ENCODE measurements at regions not wholly inside any gene's neighbourhood (a gene's known extent, or its start where the extent isn't known, plus 50 kb on each side); places are given as distances from the start of the nearest gene placed in this dataset.
"Not testable (repeated sequence)": the region's sequence is repeated elsewhere in the genome, so short reads cannot be mapped to it uniquely, and the experiment has no call there.

- DNase-seq = no peak
- H3K27me3 Mint-ChIP-seq (ENCODE audit: unreplicated experiment) = no peaks in the 10 kb centered on the region
- no peak overlapping the region for H3K27ac Mint-ChIP-seq (ENCODE audit: unreplicated experiment)
- H3K4me3 Mint-ChIP-seq (ENCODE audit: unreplicated experiment) = no peak overlapping the region
- H3K9me3 Mint-ChIP-seq (ENCODE audit: unreplicated experiment) = no peaks in the 10 kb centered on the region
- TF ChIP-seq CTCF (IDR thresholded peaks at IDR 0.05; ENCODE audit: partially characterized antibody, unreplicated experiment) = no peak
- no peaks in the 10 kb centered on the region for H3K4me1 Mint-ChIP-seq (ENCODE audit: low read depth, unreplicated experiment)
- no peaks in the 10 kb centered on the region for H3K36me3 Mint-ChIP-seq (ENCODE audit: unreplicated experiment)
Measured at GRCh38 chr6:77089776-77090175, 373.5 kb downstream of the HTR1B start.

GRCh38 chr6:77087794-77088318 is 375.4 kb downstream of the HTR1B start:
- not testable (repeated sequence) for H3K27ac Mint-ChIP-seq (ENCODE audit: unreplicated experiment); H3K4me1 Mint-ChIP-seq (ENCODE audit: low read depth, unreplicated experiment); DNase-seq; H3K4me3 Mint-ChIP-seq (ENCODE audit: unreplicated experiment); H3K9me3 Mint-ChIP-seq (ENCODE audit: unreplicated experiment); H3K27me3 Mint-ChIP-seq (ENCODE audit: unreplicated experiment); H3K36me3 Mint-ChIP-seq (ENCODE audit: unreplicated experiment)

GRCh38 chr6:77074037-77074713 is 389.1 kb downstream of the HTR1B start:
- DNase-seq = no peak
- Mint-ChIP-seq H3K27ac (ENCODE audit: unreplicated experiment) (no peak overlapping the region), H3K27me3 (ENCODE audit: unreplicated experiment) (no peaks in the 10 kb centered on the region), H3K36me3 (ENCODE audit: unreplicated experiment) (no peaks in the 10 kb centered on the region), H3K9me3 (ENCODE audit: unreplicated experiment) (no peaks in the 10 kb centered on the region), H3K4me3 (ENCODE audit: unreplicated experiment) (no peak overlapping the region), H3K4me1 (ENCODE audit: low read depth, unreplicated experiment) (no peaks in the 10 kb centered on the region)
- TF ChIP-seq CTCF (IDR thresholded peaks at IDR 0.05; ENCODE audit: partially characterized antibody, unreplicated experiment) = no peak

GRCh38 chr6:77073410-77073760 is 389.9 kb downstream of the HTR1B start:
- Mint-ChIP-seq H3K27me3 (ENCODE audit: unreplicated experiment) (no peaks in the 10 kb centered on the region), H3K4me1 (ENCODE audit: low read depth, unreplicated experiment) (no peaks in the 10 kb centered on the region), H3K9me3 (ENCODE audit: unreplicated experiment) (no peaks in the 10 kb centered on the region), H3K4me3 (ENCODE audit: unreplicated experiment) (no peak overlapping the region), H3K27ac (ENCODE audit: unreplicated experiment) (no peak overlapping the region), H3K36me3 (ENCODE audit: unreplicated experiment) (no peaks in the 10 kb centered on the region)
- DNase-seq = no peak
- no peak for TF ChIP-seq CTCF (IDR thresholded peaks at IDR 0.05; ENCODE audit: partially characterized antibody, unreplicated experiment)

GRCh38 chr6:77072694-77073409 is 390.4 kb downstream of the HTR1B start:
- H3K9me3 Mint-ChIP-seq (ENCODE audit: unreplicated experiment) = no peaks in the 10 kb centered on the region
- H3K36me3 Mint-ChIP-seq (ENCODE audit: unreplicated experiment) = no peaks in the 10 kb centered on the region
- no peak for TF ChIP-seq CTCF (IDR thresholded peaks at IDR 0.05; ENCODE audit: partially characterized antibody, unreplicated experiment)
- no peaks in the 10 kb centered on the region for H3K4me1 Mint-ChIP-seq (ENCODE audit: low read depth, unreplicated experiment)
- DNase-seq = no peak
- no peak overlapping the region for H3K27ac Mint-ChIP-seq (ENCODE audit: unreplicated experiment)
- H3K4me3 Mint-ChIP-seq (ENCODE audit: unreplicated experiment) = no peak overlapping the region
- no peaks in the 10 kb centered on the region for H3K27me3 Mint-ChIP-seq (ENCODE audit: unreplicated experiment)
